ENCODE measurements at regions not wholly inside any gene's neighbourhood (a gene's known extent, or its start where the extent isn't known, plus 50 kb on each side); places are given as distances from the start of the nearest gene placed in this dataset.

DNA sequence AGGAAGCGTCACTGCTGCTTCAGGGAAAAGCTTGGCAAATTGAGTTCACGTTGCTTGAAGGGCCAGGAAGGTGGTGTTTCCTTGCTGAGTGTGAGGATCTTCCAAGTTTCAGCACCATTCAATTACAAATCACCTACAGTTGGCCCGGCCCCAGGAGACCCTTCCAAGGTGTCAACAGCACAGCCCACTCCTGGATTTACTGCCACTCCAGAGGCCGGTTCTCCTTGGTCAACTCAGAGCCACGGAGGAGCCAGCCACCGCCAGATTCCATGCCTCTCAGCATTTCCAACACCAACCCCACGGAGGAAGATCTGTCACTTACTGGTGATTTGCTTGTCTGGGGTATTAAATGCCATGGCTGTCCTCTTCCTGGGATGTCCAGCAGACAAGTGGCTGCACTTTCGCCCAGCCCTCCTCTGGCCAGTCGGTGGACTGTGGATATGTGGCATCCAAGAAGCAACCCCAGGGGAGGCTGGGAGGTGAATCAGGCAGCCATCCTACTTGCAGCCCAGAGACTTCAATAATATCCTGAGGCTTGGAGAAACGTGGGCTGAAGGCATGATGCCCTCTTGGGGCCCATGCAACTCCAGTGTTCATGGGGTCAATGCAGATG lies 74.1 kb upstream of the SHANK2 start:
- Histone ChIP-seq H3K9me3 (ENCODE audit: insufficient read depth, low read length) (no peaks in the 10 kb centered on the region), H3K4me3 (ENCODE audit: low read length) (no peak overlapping the region), H3K9ac (ENCODE audit: low read length) (no peak overlapping the region), H4K20me1 (ENCODE audit: insufficient read depth, low read length) (no peaks in the 10 kb centered on the region), H3K36me3 (replicated peaks; ENCODE audit: low read depth, low read length) (no peaks in the 10 kb centered on the region), H3K27me3 (ENCODE audit: low read depth, low read length) (peaks cover 3% of the 10 kb centered on the region; the same call in 1 of the 2 replicates), H3K4me1 (ENCODE audit: low read length) (no peaks in the 10 kb centered on the region), H3K27ac (ENCODE audit: low read length) (no peak overlapping the region), H2AFZ (ENCODE audit: low read depth, low read length) (no peak overlapping the region), H3K79me2 (ENCODE audit: low read length) (no peaks in the 10 kb centered on the region), H3K4me2 (ENCODE audit: low read length) (no peak overlapping the region)
- TF ChIP-seq, protein P1, sequence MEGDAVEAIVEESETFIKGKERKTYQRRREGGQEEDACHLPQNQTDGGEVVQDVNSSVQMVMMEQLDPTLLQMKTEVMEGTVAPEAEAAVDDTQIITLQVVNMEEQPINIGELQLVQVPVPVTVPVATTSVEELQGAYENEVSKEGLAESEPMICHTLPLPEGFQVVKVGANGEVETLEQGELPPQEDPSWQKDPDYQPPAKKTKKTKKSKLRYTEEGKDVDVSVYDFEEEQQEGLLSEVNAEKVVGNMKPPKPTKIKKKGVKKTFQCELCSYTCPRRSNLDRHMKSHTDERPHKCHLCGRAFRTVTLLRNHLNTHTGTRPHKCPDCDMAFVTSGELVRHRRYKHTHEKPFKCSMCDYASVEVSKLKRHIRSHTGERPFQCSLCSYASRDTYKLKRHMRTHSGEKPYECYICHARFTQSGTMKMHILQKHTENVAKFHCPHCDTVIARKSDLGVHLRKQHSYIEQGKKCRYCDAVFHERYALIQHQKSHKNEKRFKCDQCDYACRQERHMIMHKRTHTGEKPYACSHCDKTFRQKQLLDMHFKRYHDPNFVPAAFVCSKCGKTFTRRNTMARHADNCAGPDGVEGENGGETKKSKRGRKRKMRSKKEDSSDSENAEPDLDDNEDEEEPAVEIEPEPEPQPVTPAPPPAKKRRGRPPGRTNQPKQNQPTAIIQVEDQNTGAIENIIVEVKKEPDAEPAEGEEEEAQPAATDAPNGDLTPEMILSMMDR (IDR thresholded peaks at IDR 0.05; ENCODE audit: low read depth, low read length): no peak
- TF ChIP-seq EZH2phosphoT487 (IDR thresholded peaks at IDR 0.05; ENCODE audit: low read depth): no peak

DNA sequence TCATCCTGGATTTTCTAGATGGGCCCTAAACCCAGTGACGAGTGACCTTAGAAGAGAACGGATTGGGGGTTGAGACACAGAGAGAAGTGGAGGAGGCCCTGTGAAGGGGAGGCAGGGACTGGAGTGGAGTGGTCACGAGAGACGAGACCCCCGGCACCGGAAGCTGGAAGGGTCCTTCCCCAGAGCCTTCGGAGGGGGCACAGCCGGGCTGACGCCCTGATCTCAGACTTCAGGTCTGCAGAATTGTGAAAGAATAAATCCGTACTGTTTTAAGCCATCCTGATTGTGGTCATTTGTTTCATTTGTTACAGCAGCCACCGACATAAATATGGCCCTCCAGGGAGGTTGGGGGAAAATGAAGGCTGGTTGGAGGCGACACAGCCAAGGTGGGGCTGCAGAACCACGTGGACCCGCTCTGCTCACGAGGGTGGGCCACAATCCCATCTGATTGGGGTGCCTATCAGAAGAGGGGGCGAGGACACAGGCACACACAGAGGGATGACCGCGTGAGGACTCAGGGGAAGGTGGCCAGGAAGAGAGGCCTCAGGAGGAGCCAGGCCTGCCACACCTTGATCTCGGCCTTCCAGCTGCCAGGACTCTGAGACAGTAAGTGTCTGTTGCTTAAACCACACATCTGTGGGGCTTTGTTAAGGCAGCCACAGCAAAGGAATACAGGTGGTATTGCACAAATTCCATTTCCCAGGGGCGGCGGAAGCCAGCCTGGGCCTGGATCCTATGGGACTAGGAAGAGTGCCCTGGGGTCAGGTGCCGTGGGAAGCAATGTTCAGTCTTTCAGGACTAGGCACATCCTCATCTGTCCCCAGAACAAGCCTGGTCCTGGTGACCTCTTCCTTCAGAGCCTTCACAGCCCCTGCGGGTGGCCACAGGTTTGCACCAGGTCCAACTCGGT lies 73.3 kb upstream of the SHANK2 start:
- Histone ChIP-seq H3K4me1 (ENCODE audit: low read length) (no peaks in the 10 kb centered on the region), H3K9me3 (ENCODE audit: insufficient read depth, low read length) (no peaks in the 10 kb centered on the region), H2AFZ (ENCODE audit: low read depth, low read length) (no peak overlapping the region), H4K20me1 (ENCODE audit: insufficient read depth, low read length) (no peaks in the 10 kb centered on the region), H3K27me3 (ENCODE audit: low read depth, low read length) (peaks cover 3% of the 10 kb centered on the region; the same call in 1 of the 2 replicates), H3K9ac (ENCODE audit: low read length) (no peak overlapping the region), H3K4me3 (ENCODE audit: low read length) (no peak overlapping the region), H3K79me2 (ENCODE audit: low read length) (no peaks in the 10 kb centered on the region), H3K27ac (ENCODE audit: low read length) (no peak overlapping the region), H3K36me3 (replicated peaks; ENCODE audit: low read depth, low read length) (no peaks in the 10 kb centered on the region), H3K4me2 (ENCODE audit: low read length) (no peak overlapping the region)
- TF ChIP-seq, protein P1 (IDR thresholded peaks at IDR 0.05; ENCODE audit: low read depth, low read length): no peak
- no peak for TF ChIP-seq EZH2phosphoT487 (IDR thresholded peaks at IDR 0.05; ENCODE audit: low read depth)

DNA sequence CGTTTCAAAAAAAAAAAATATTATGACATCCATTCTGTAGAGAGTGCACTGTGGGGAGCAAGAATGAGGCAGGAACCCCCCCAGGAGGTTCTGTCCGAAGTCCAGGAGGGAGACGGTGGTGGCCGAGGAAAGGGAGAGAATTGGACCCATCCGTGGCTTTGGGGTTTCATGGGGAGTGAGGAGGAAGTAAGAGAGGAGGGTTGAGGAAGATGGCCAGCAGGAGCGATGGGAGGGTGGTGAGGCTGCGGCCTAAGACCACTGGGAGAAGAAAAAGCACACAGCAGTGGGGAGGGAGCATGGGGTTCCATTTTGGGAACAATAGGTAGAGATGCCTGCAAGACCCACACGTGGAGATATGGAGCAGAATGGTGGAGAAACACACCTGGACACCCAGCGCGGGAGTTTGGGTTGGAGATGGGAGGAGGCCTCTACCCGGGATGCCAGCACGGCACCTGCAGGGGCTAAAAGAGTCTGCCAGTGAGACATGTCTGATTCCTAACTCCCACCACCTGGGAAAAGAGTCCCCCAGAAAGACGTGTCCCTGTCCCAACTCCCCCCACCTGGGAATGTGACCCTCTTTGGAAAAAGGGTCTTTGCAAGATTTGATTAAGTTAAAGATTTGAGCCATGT lies 72.5 kb upstream of the SHANK2 start:
- no peaks in the 10 kb centered on the region for H4K20me1 ChIP-seq (ENCODE audit: insufficient read depth, low read length)
- no peak overlapping the region for H3K9ac ChIP-seq (ENCODE audit: low read length)
- peaks cover 2% of the 10 kb centered on the region; the same call in 1 of the 2 replicates for H3K27me3 ChIP-seq (ENCODE audit: low read depth, low read length)
- H3K27ac ChIP-seq (ENCODE audit: low read length): no peak overlapping the region
- H3K79me2 ChIP-seq (ENCODE audit: low read length): no peaks in the 10 kb centered on the region
- no peak overlapping the region for H2AFZ ChIP-seq (ENCODE audit: low read depth, low read length)
- no peaks in the 10 kb centered on the region for H3K9me3 ChIP-seq (ENCODE audit: insufficient read depth, low read length)
- no peak overlapping the region for H3K4me2 ChIP-seq (ENCODE audit: low read length)
- no peak overlapping the region for H3K4me3 ChIP-seq (ENCODE audit: low read length)
- H3K36me3 ChIP-seq (replicated peaks; ENCODE audit: low read depth, low read length): no peaks in the 10 kb centered on the region
- H3K4me1 ChIP-seq (ENCODE audit: low read length): no peaks in the 10 kb centered on the region
- TF ChIP-seq, protein P1 (IDR thresholded peaks at IDR 0.05; ENCODE audit: low read depth, low read length): no peak
- TF ChIP-seq EZH2phosphoT487 (IDR thresholded peaks at IDR 0.05; ENCODE audit: low read depth): no peak

Data from OCI-LY3 (cell line).